ENCODE measurements at regions not wholly inside any gene's neighbourhood (a gene's known extent, or its start where the extent isn't known, plus 50 kb on each side); places are given as distances from the start of the nearest gene placed in this dataset.

DNA sequence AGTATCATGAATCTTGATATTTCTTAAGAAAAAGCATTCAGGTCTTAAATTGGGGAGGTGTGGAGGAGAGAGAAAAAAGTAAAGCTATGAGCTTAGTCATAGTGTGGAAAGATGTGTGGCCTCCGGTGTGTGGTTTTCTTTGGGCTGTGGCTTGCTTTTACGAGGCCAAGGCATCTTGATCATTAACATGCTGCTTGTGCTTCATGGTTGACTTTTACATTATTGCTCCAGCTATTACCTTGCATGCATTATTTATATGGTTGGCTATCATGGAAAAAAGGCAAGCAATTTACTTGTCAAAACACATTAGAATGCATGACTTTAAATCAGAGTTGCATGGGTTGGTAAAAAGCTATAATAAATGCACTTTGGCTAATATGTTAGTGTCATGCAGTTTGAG lies 300.7 kb upstream of the ADARB2 start:
- Histone ChIP-seq H3T11ph (ENCODE audit: low read length) (no peak overlapping the region), H4K8ac (replicated peaks; ENCODE audit: insufficient read length, low read depth, low read length) (no peak overlapping the region), H3K23ac (ENCODE audit: insufficient read length, low read depth, low read length) (no peak overlapping the region), H4K5ac (ENCODE audit: insufficient read length, low read depth, low read length) (no peak overlapping the region), H3K27me3 (ENCODE audit: insufficient read depth, low read length) (no peaks in the 10 kb centered on the region), H2BK12ac (ENCODE audit: insufficient read length, low read depth, low read length) (no peak overlapping the region), H3K18ac (ENCODE audit: insufficient read length, low read depth, low read length) (no peak overlapping the region), H2BK5ac (ENCODE audit: insufficient read length, low read length) (no peak overlapping the region), H4K91ac (ENCODE audit: insufficient read length, low read depth, low read length) (no peak overlapping the region), H2BK20ac (ENCODE audit: low read depth, low read length, poor library complexity, severe bottlenecking) (no peak overlapping the region), H3K79me2 (ENCODE audit: insufficient read depth, low read length) (no peaks in the 10 kb centered on the region), H3K23me2 (ENCODE audit: insufficient read length, low read depth, low read length, poor library complexity, severe bottlenecking) (no peaks in the 10 kb centered on the region), H3K56ac (ENCODE audit: insufficient read length, low read depth, low read length) (no peak overlapping the region), H2AFZ (ENCODE audit: low read length) (no peak overlapping the region), H2BK15ac (ENCODE audit: low read depth, low read length) (no peak overlapping the region), H2AK5ac (ENCODE audit: insufficient read length, low read length) (no peak overlapping the region), H2BK120ac (ENCODE audit: low read depth, low read length, poor library complexity, severe bottlenecking) (no peak overlapping the region), H3K4me2 (ENCODE audit: insufficient read depth, insufficient read length, low read length) (no peak overlapping the region), H3K27ac (ENCODE audit: insufficient read length, low read depth, low read length) (no peak overlapping the region), H3K79me1 (ENCODE audit: insufficient read depth, low read depth, low read length, poor library complexity, severe bottlenecking) (no peaks in the 10 kb centered on the region), H3K14ac (ENCODE audit: insufficient read depth, low read length) (no peak overlapping the region), H3K4ac (ENCODE audit: low read depth, low read length) (no peak overlapping the region), H3K9me3 (ENCODE audit: control insufficient read depth, low read depth, low read length) (no peaks in the 10 kb centered on the region), H3K9ac (ENCODE audit: extremely low read depth, insufficient read length, low read length) (no peak overlapping the region), H4K20me1 (ENCODE audit: control insufficient read depth, insufficient read depth, insufficient read length) (no peaks in the 10 kb centered on the region), H3K4me1 (ENCODE audit: insufficient read depth, low read length) (no peaks in the 10 kb centered on the region)
- H3K27me3 Mint-ChIP-seq (ENCODE audit: low read depth), result no peaks in the 10 kb centered on the region
- H3K4me3 Mint-ChIP-seq, result no peak overlapping the region
- H3K36me3 Mint-ChIP-seq (ENCODE audit: insufficient read depth in 1 of 3, low read depth in 3 of 3), result peaks cover 0 to 7% (median 1%) of the 10 kb centered on the region in 3 experiments; a peak in 3 of 7 replicates
- TF ChIP-seq, protein P1, sequence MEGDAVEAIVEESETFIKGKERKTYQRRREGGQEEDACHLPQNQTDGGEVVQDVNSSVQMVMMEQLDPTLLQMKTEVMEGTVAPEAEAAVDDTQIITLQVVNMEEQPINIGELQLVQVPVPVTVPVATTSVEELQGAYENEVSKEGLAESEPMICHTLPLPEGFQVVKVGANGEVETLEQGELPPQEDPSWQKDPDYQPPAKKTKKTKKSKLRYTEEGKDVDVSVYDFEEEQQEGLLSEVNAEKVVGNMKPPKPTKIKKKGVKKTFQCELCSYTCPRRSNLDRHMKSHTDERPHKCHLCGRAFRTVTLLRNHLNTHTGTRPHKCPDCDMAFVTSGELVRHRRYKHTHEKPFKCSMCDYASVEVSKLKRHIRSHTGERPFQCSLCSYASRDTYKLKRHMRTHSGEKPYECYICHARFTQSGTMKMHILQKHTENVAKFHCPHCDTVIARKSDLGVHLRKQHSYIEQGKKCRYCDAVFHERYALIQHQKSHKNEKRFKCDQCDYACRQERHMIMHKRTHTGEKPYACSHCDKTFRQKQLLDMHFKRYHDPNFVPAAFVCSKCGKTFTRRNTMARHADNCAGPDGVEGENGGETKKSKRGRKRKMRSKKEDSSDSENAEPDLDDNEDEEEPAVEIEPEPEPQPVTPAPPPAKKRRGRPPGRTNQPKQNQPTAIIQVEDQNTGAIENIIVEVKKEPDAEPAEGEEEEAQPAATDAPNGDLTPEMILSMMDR (conservative IDR thresholded peaks at IDR 0.05), result no peak
- no peak for DNase-seq
- H3K27ac Mint-ChIP-seq, result no peak overlapping the region
- no peaks in the 10 kb centered on the region for H3K4me1 Mint-ChIP-seq
- peaks cover 5% of the 10 kb centered on the region in 2 experiments; a peak in 3 of 5 replicates for H3K9me3 Mint-ChIP-seq
- WGBS (ENCODE audit: extremely low coverage, insufficient read length, low lambda C conversion rate), result no CpG with 5 or more reads among the region's 2 CpGs
